ENCODE measurements at regions not wholly inside any gene's neighbourhood (a gene's known extent, or its start where the extent isn't known, plus 50 kb on each side); places are given as distances from the start of the nearest gene placed in this dataset.

DNA sequence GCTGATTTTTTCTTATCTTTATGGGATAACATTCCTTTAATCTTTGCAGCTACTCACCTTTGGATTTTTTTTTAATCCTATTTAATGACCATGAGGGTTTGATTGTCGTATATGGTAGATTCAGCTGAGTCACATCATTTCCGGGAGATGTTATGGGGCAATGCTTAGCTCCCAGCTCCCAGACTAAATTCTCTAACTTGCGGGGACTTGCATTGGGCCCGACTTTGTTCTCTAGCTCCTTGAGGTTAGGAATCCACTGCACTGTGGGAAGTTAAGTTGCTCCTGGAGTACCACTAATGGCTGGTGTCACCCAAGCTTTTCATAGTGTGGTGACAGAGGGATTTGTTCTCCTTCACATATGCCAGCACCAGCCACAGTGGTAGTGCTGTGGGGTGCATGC lies 287.4 kb downstream of the TECRL start:
- TF ChIP-seq POLR2A (IDR thresholded peaks at IDR 0.05; ENCODE audit: low read depth, low read length), result no peak
- TF ChIP-seq POLR2AphosphoS5 (IDR thresholded peaks at IDR 0.05; ENCODE audit: low read depth, low read length), result no peak
